ENCODE measurements at regions not wholly inside any gene's neighbourhood (a gene's known extent, or its start where the extent isn't known, plus 50 kb on each side); places are given as distances from the start of the nearest gene placed in this dataset.

- Histone ChIP-seq H4K20me1 (ENCODE audit: insufficient read depth, low read length) (no peaks in the 10 kb centered on the region), H3K9me2 (ENCODE audit: insufficient read depth, low read length) (no peaks in the 10 kb centered on the region), H2AFZ (ENCODE audit: low read length) (no peak overlapping the region), H3K4me3 (ENCODE audit: low read depth, low read length, poor library complexity, severe bottlenecking) (no peak overlapping the region), H3K4me2 (ENCODE audit: low read length) (no peak overlapping the region), H3K9me3 (ENCODE audit: low read length) (no peaks in the 10 kb centered on the region), H3K36me3 (ENCODE audit: insufficient read depth, low read length) (no peaks in the 10 kb centered on the region), H3K27ac (ENCODE audit: low read depth, low read length, poor library complexity, severe bottlenecking) (no peak overlapping the region), H3K79me2 (ENCODE audit: insufficient read depth, low read depth, low read length) (no peaks in the 10 kb centered on the region), H3K4me1 (ENCODE audit: insufficient read depth, low read length, poor library complexity, severe bottlenecking) (no peaks in the 10 kb centered on the region)
- POLR2A ChIA-PET, result no interaction called here
- CTCF ChIA-PET (ENCODE audit: unreplicated experiment), result no interaction called here
- no peak for DNase-seq (ENCODE audit: low spot score)
- TF ChIP-seq CTCF (conservative IDR thresholded peaks at IDR 0.05; ENCODE audit: low read length) (no peak), EZH2phosphoT487 (IDR thresholded peaks at IDR 0.05; ENCODE audit: borderline replicate concordance, low read depth, low read length) (no peak)
- intact Hi-C loops (cut with micrococcal nuclease; ENCODE audit: unreplicated experiment), result no loop called here
- no TSS peak for BruUV-seq (replicated peaks)
Measured at GRCh38 chr3:153319705-153320554, 157.9 kb downstream of the RAP2B start.

- no peak overlapping the region for H3K4me3 ChIP-seq (ENCODE audit: low read depth, low read length, poor library complexity, severe bottlenecking)
- ChIA-PET POLR2A (interaction anchor here (1.1 kb wide), 1 partner anchor 26 kb away, joined by 4 read pairs; no protein-coding TSS in a partner anchor), CTCF (ENCODE audit: unreplicated experiment) (no interaction called here)
- no peak for DNase-seq (ENCODE audit: low spot score)
- intact Hi-C loops (cut with micrococcal nuclease; ENCODE audit: unreplicated experiment), result no loop called here
- H3K9me3 ChIP-seq (ENCODE audit: low read length), result no peaks in the 10 kb centered on the region
- no peak overlapping the region for H3K27ac ChIP-seq (ENCODE audit: low read depth, low read length, poor library complexity, severe bottlenecking)
- no peaks in the 10 kb centered on the region for H3K36me3 ChIP-seq (ENCODE audit: insufficient read depth, low read length)
- TF ChIP-seq EZH2phosphoT487 (IDR thresholded peaks at IDR 0.05; ENCODE audit: borderline replicate concordance, low read depth, low read length) (no peak), CTCF (conservative IDR thresholded peaks at IDR 0.05; ENCODE audit: low read length) (no peak)
- no TSS peak for BruUV-seq (replicated peaks)
- H3K79me2 ChIP-seq (ENCODE audit: insufficient read depth, low read depth, low read length), result no peaks in the 10 kb centered on the region
- H4K20me1 ChIP-seq (ENCODE audit: insufficient read depth, low read length), result no peaks in the 10 kb centered on the region
- no peaks in the 10 kb centered on the region for H3K9me2 ChIP-seq (ENCODE audit: insufficient read depth, low read length)
- H3K4me1 ChIP-seq (ENCODE audit: insufficient read depth, low read length, poor library complexity, severe bottlenecking), result no peaks in the 10 kb centered on the region
- no peak overlapping the region for H2AFZ ChIP-seq (ENCODE audit: low read length)
- H3K4me2 ChIP-seq (ENCODE audit: low read length), result no peak overlapping the region
Measured at GRCh38 chr3:153320585-153321128, 158.6 kb downstream of the RAP2B start.

- TF ChIP-seq EZH2phosphoT487 (IDR thresholded peaks at IDR 0.05; ENCODE audit: borderline replicate concordance, low read depth, low read length), result no peak
- TF ChIP-seq CTCF (conservative IDR thresholded peaks at IDR 0.05; ENCODE audit: low read length), result no peak
- H3K36me3 ChIP-seq (ENCODE audit: insufficient read depth, low read length), result no peaks in the 10 kb centered on the region
- H3K4me1 ChIP-seq (ENCODE audit: insufficient read depth, low read length, poor library complexity, severe bottlenecking), result no peaks in the 10 kb centered on the region
- POLR2A ChIA-PET, result interaction anchor here (0.5 kb wide), 1 partner anchor 73 kb away, joined by 3 read pairs; no protein-coding TSS in a partner anchor
- no peak overlapping the region for H3K4me3 ChIP-seq (ENCODE audit: low read depth, low read length, poor library complexity, severe bottlenecking)
- intact Hi-C loops (cut with micrococcal nuclease; ENCODE audit: unreplicated experiment), result no loop called here
- no peak overlapping the region for H3K4me2 ChIP-seq (ENCODE audit: low read length)
- CTCF ChIA-PET (ENCODE audit: unreplicated experiment), result no interaction called here
- no peak overlapping the region for H3K27ac ChIP-seq (ENCODE audit: low read depth, low read length, poor library complexity, severe bottlenecking)
- H2AFZ ChIP-seq (ENCODE audit: low read length), result no peak overlapping the region
- no peaks in the 10 kb centered on the region for H3K9me2 ChIP-seq (ENCODE audit: insufficient read depth, low read length)
- BruUV-seq (replicated peaks), result no TSS peak
- no peak for DNase-seq (ENCODE audit: low spot score)
- H4K20me1 ChIP-seq (ENCODE audit: insufficient read depth, low read length), result no peaks in the 10 kb centered on the region
- H3K79me2 ChIP-seq (ENCODE audit: insufficient read depth, low read depth, low read length), result no peaks in the 10 kb centered on the region
- no peaks in the 10 kb centered on the region for H3K9me3 ChIP-seq (ENCODE audit: low read length)
Measured at GRCh38 chr3:153328690-153329089, 166.7 kb downstream of the RAP2B start.
